ENCODE measurements at regions not wholly inside any gene's neighbourhood (a gene's known extent, or its start where the extent isn't known, plus 50 kb on each side); places are given as distances from the start of the nearest gene placed in this dataset.
"Not testable (repeated sequence)": the region's sequence is repeated elsewhere in the genome, so short reads cannot be mapped to it uniquely, and the experiment has no call there.

GRCh38 chr4:148634476-148634875, 192.3 kb upstream of the NR3C2 start:
- ATAC-seq (no peak), DNase-seq (no peak)
- no peak for TF ChIP-seq CTCF (IDR thresholded peaks at IDR 0.05)
- Histone ChIP-seq H3K4me3 (no peak overlapping the region), H3K4me1 (no peaks in the 10 kb centered on the region), H3K27ac (no peak overlapping the region), H3K36me3 (no peaks in the 10 kb centered on the region), H3K9me3 (peaks cover 17% of the 10 kb centered on the region), H3K27me3 (ENCODE audit: low read depth) (no peaks in the 10 kb centered on the region)
- intact Hi-C loops (cut with DNase I), result no loop called here

- Histone ChIP-seq H3K27ac (no peak overlapping the region), H3K27me3 (ENCODE audit: low read depth) (no peaks in the 10 kb centered on the region), H3K4me1 (no peaks in the 10 kb centered on the region), H3K9me3 (peaks cover 17% of the 10 kb centered on the region), H3K4me3 (no peak overlapping the region), H3K36me3 (no peaks in the 10 kb centered on the region)
- intact Hi-C loops (cut with DNase I), result no loop called here
- TF ChIP-seq CTCF (IDR thresholded peaks at IDR 0.05), result no peak
- DNase-seq (no peak), ATAC-seq (no peak)
These were observed 191.5 kb upstream of the NR3C2 start for GRCh38 chr4:148633720-148634119.

GRCh38 chr4:148632476-148632875, 190.3 kb upstream of the NR3C2 start:
- Histone ChIP-seq H3K4me1 (no peaks in the 10 kb centered on the region), H3K36me3 (no peaks in the 10 kb centered on the region), H3K4me3 (no peak overlapping the region), H3K9me3 (peaks cover 7% of the 10 kb centered on the region), H3K27me3 (ENCODE audit: low read depth) (no peaks in the 10 kb centered on the region), H3K27ac (no peak overlapping the region)
- no peak for DNase-seq
- no peak for ATAC-seq
- intact Hi-C loops (cut with DNase I), result no loop called here
- no peak for TF ChIP-seq CTCF (IDR thresholded peaks at IDR 0.05)

- no peak for DNase-seq
- no peaks in the 10 kb centered on the region for H3K36me3 ChIP-seq
These were observed 187.8 kb upstream of the NR3C2 start for GRCh38 chr4:148630051-148630450.

GRCh38 chr4:148618856-148619255, 176.6 kb upstream of the NR3C2 start:
- TF ChIP-seq CTCF (IDR thresholded peaks at IDR 0.05), result no peak
- no peak for DNase-seq
- Histone ChIP-seq H3K27me3 (ENCODE audit: low read depth) (no peaks in the 10 kb centered on the region), H3K9me3 (peaks cover 7% of the 10 kb centered on the region), H3K4me1 (no peaks in the 10 kb centered on the region), H3K4me3 (no peak overlapping the region), H3K27ac (no peak overlapping the region), H3K36me3 (no peaks in the 10 kb centered on the region)
- no peak for ATAC-seq
- intact Hi-C loops (cut with DNase I), result no loop called here

More at GRCh38 chr4:148630051-148630450, 187.8 kb upstream of the NR3C2 start:
- no peak for TF ChIP-seq CTCF (IDR thresholded peaks at IDR 0.05)
- Histone ChIP-seq H3K4me3 (no peak overlapping the region), H3K27ac (no peak overlapping the region), H3K27me3 (ENCODE audit: low read depth) (no peaks in the 10 kb centered on the region), H3K9me3 (no peaks in the 10 kb centered on the region), H3K4me1 (no peaks in the 10 kb centered on the region)
- ATAC-seq, result no peak
- intact Hi-C loops (cut with DNase I), result no loop called here

GRCh38 chr4:148608968-148609367, 166.8 kb upstream of the NR3C2 start:
- Histone ChIP-seq H3K36me3 (no peaks in the 10 kb centered on the region), H3K9me3 (no peaks in the 10 kb centered on the region), H3K4me1 (no peaks in the 10 kb centered on the region), H3K27me3 (ENCODE audit: low read depth) (no peaks in the 10 kb centered on the region), H3K27ac (no peak overlapping the region), H3K4me3 (no peak overlapping the region)
- ATAC-seq, result no peak
- intact Hi-C loops (cut with DNase I), result no loop called here
- no peak for DNase-seq
- TF ChIP-seq CTCF (IDR thresholded peaks at IDR 0.05), result no peak

- H3K9me3 ChIP-seq; H3K27me3 ChIP-seq (ENCODE audit: low read depth); H3K27ac ChIP-seq; H3K4me1 ChIP-seq; H3K4me3 ChIP-seq; DNase-seq; H3K36me3 ChIP-seq; intact Hi-C loops (cut with DNase I); ATAC-seq: not testable (repeated sequence)
These were observed 156.4 kb upstream of the NR3C2 start for GRCh38 chr4:148598418-148599207.
